ENCODE measurements at regions not wholly inside any gene's neighbourhood (a gene's known extent, or its start where the extent isn't known, plus 50 kb on each side); places are given as distances from the start of the nearest gene placed in this dataset.
A peak's percentile ranks its signal among the peaks of the same experiment; 100 is the strongest.

DNA sequence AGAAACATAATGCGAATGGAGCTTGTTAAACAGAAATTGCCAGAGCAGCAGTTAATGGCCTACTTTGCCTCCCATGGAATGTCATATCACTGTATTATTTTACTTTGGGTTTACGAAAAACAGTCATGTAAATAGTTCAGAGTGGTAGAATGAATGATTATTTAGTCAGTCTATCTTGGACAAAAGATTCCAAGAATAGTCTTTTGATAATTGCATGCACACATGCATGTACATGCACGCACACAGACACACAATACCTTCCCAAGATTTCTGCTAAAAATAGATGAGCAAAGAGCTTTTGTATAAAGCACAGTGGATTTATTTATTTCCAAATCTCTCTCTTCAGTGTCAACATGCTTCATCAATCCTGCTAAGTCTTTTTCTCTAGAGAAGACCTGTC is 800.7 kb downstream of the DIPK2A start:
- DNase-seq (ENCODE audit: low read depth, low spot score) (no peak), FAIRE-seq (peak; percentile 23)
- H3K27ac ChIP-seq (ENCODE audit: control insufficient read depth, insufficient read depth, low read length) = no peak overlapping the region
- dilution Hi-C loops (cut with MboI; ENCODE audit: extremely low pct_ligation_motif_present, low sequenced_read_pairs) = no loop called here
- no peaks in the 10 kb centered on the region for H3K9me1 ChIP-seq (ENCODE audit: control insufficient read depth, extremely low read depth, insufficient read depth, low read length)
- H4K20me1 ChIP-seq (ENCODE audit: control insufficient read depth, extremely low read depth, insufficient read depth, low read length) = no peaks in the 10 kb centered on the region
- no peak overlapping the region for H3K4me3 ChIP-seq (ENCODE audit: control insufficient read depth in 2 of 3, extremely low read depth in 1 of 3, insufficient read depth in 2 of 3, low read depth in 1 of 3, low read length in 3 of 3)
- no peak overlapping the region for H2AFZ ChIP-seq (ENCODE audit: control insufficient read depth, low read length)
- H3K9me3 ChIP-seq (ENCODE audit: control insufficient read depth, low read depth, low read length) = no peaks in the 10 kb centered on the region
- no peaks in the 10 kb centered on the region for H3K4me1 ChIP-seq (ENCODE audit: control insufficient read depth, extremely low read depth, insufficient read depth, low read length)
- no peaks in the 10 kb centered on the region for H3K79me2 ChIP-seq (ENCODE audit: control insufficient read depth, insufficient read depth, low read length)
- TF ChIP-seq EZH2 (IDR thresholded peaks at IDR 0.05; ENCODE audit: low read length) = no peak
- TF ChIP-seq, protein P1, sequence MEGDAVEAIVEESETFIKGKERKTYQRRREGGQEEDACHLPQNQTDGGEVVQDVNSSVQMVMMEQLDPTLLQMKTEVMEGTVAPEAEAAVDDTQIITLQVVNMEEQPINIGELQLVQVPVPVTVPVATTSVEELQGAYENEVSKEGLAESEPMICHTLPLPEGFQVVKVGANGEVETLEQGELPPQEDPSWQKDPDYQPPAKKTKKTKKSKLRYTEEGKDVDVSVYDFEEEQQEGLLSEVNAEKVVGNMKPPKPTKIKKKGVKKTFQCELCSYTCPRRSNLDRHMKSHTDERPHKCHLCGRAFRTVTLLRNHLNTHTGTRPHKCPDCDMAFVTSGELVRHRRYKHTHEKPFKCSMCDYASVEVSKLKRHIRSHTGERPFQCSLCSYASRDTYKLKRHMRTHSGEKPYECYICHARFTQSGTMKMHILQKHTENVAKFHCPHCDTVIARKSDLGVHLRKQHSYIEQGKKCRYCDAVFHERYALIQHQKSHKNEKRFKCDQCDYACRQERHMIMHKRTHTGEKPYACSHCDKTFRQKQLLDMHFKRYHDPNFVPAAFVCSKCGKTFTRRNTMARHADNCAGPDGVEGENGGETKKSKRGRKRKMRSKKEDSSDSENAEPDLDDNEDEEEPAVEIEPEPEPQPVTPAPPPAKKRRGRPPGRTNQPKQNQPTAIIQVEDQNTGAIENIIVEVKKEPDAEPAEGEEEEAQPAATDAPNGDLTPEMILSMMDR (optimal IDR thresholded peaks at IDR 0.05 in 1 of 3, IDR thresholded peaks at IDR 0.05 in 1 of 3, conservative IDR thresholded peaks at IDR 0.05 in 1 of 3; ENCODE audit: extremely low read depth in 1 of 3, insufficient read depth in 2 of 3, low read length in 3 of 3) = no peak
- H3K4me2 ChIP-seq (ENCODE audit: control insufficient read depth, extremely low read depth, insufficient read depth, low read depth, low read length) = no peak overlapping the region
- no peaks in the 10 kb centered on the region for H3K27me3 ChIP-seq (ENCODE audit: control insufficient read depth, extremely low read depth, insufficient read depth, low read length)
- H3K36me3 ChIP-seq (ENCODE audit: control insufficient read depth in 2 of 2, extremely low read depth in 1 of 2, insufficient read depth in 2 of 2, low read length in 2 of 2) = no peaks in the 10 kb centered on the region
- no peak overlapping the region for H3K9ac ChIP-seq (ENCODE audit: control insufficient read depth, extremely low read depth, insufficient read depth, low read length)

DNA sequence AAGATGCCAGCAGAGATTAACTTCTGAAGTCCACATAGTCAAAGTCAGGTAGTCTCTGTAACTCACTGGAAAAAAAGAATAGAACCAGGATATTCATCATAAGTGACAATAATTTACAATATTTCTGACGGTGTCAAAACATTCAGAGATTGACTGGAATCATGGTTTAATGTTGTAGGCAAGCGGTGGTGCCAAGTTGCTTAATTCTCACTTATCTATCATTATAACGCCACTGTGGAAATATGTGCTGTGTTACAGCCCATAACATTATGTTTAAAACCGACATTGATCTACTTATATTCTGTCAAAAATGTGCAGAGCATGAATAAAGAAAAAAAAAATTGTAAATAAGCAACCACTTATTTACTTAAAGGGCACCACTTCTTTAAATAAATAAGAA is 801.7 kb downstream of the DIPK2A start:
- no peaks in the 10 kb centered on the region for H4K20me1 ChIP-seq (ENCODE audit: control insufficient read depth, extremely low read depth, insufficient read depth, low read length)
- TF ChIP-seq EZH2 (IDR thresholded peaks at IDR 0.05; ENCODE audit: low read length) = no peak
- TF ChIP-seq, protein P1 (optimal IDR thresholded peaks at IDR 0.05 in 1 of 3, IDR thresholded peaks at IDR 0.05 in 1 of 3, conservative IDR thresholded peaks at IDR 0.05 in 1 of 3; ENCODE audit: extremely low read depth in 1 of 3, insufficient read depth in 2 of 3, low read length in 3 of 3) = no peak

More for the DNA sequence above, 801.7 kb downstream of the DIPK2A start:
- Histone ChIP-seq H3K27me3 (ENCODE audit: control insufficient read depth, extremely low read depth, insufficient read depth, low read length) (no peaks in the 10 kb centered on the region), H3K4me3 (ENCODE audit: control insufficient read depth in 2 of 3, extremely low read depth in 1 of 3, insufficient read depth in 2 of 3, low read depth in 1 of 3, low read length in 3 of 3) (no peak overlapping the region), H3K27ac (ENCODE audit: control insufficient read depth, insufficient read depth, low read length) (no peak overlapping the region), H3K9me1 (ENCODE audit: control insufficient read depth, extremely low read depth, insufficient read depth, low read length) (no peaks in the 10 kb centered on the region), H3K9ac (ENCODE audit: control insufficient read depth, extremely low read depth, insufficient read depth, low read length) (no peak overlapping the region), H3K4me1 (ENCODE audit: control insufficient read depth, extremely low read depth, insufficient read depth, low read length) (no peaks in the 10 kb centered on the region), H3K36me3 (ENCODE audit: control insufficient read depth in 2 of 2, extremely low read depth in 1 of 2, insufficient read depth in 2 of 2, low read length in 2 of 2) (no peaks in the 10 kb centered on the region), H3K4me2 (ENCODE audit: control insufficient read depth, extremely low read depth, insufficient read depth, low read depth, low read length) (no peak overlapping the region), H3K9me3 (ENCODE audit: control insufficient read depth, low read depth, low read length) (no peaks in the 10 kb centered on the region), H3K79me2 (ENCODE audit: control insufficient read depth, insufficient read depth, low read length) (no peaks in the 10 kb centered on the region), H2AFZ (ENCODE audit: control insufficient read depth, low read length) (no peak overlapping the region)
- no peak for DNase-seq (ENCODE audit: low read depth, low spot score)
- FAIRE-seq = no peak
- dilution Hi-C loops (cut with MboI; ENCODE audit: extremely low pct_ligation_motif_present, low sequenced_read_pairs) = no loop called here
